ENCODE measurements at regions not wholly inside any gene's neighbourhood (a gene's known extent, or its start where the extent isn't known, plus 50 kb on each side); places are given as distances from the start of the nearest gene placed in this dataset.

- TF ChIP-seq CTCF (IDR thresholded peaks at IDR 0.05; ENCODE audit: insufficient read depth, low read depth, low read length): no peak
- TF ChIP-seq EZH2 (IDR thresholded peaks at IDR 0.05; ENCODE audit: insufficient read depth, low read length): no peak
Measured at GRCh38 chr4:127410644-127411043, 222.1 kb upstream of the INTU start.
